Heart left ventricle (tissue), 13 donors: ENCODE measurements at regions not wholly inside any gene's neighbourhood (a gene's known extent, or its start where the extent isn't known, plus 50 kb on each side); places are given as distances from the start of the nearest gene placed in this dataset.

Source experiments
- POLR2A ChIP-seq, 2 donors: fragments of 450-650 bp; IDR thresholded peaks; one replicate each; pipeline ENCODE4 v1.6.1; 2017; ENCODE audit warnings: antibody characterized with exemption in 2 of 2, mild to moderate bottlenecking in 2 of 2, moderate library complexity in 2 of 2
- TF ChIP-seq, protein P1 (sequence below), 12 donors: fragments of 200-600 bp; sonication (generic) in 4 of 12; IDR thresholded peaks; one replicate each; pipeline versions ENCODE4 v1.5.0 to v1.8.0; 2018 to 2022; ENCODE audit warnings: antibody characterized with exemption in 12 of 12, mild to moderate bottlenecking in 5 of 12
- donor health status: ischemic (EF 13 %, LVEDD 7.1; RV severe dilation, severe dysfunction).
- donor health status: DM: no; HTN: yes; CAD: no.
- donor health status: DM: no; HTN: no; CAD: no.
- donor health status: ischemic (EF 25% LVEDD 6.9; RV normal size, moderate dysfunction).
- donor health status: ischemic (EF 25% LVEDD 5.7; RV mildly dilated, moderate dysfunction).
- donor health status: ischemic (EF 35%, LVEDD 5.7; RV mildly dilated, moderate dysfunction).
- donor health status: nonischemic (EF 11% LVEDD 7.7; RV severe dilation, severe dysfunction).
- donor health status: DM: yes; HTN: yes; CAD: no.
- donor health status: PGD.
- donor health status: ischemic (EF 29% LVEDD 5.4; RV normal size, mild dysfunction).
- donor health status: nonischemic (EF 23%, LVEDD 6.1; RV moderate dilation, normal function).

DNA sequence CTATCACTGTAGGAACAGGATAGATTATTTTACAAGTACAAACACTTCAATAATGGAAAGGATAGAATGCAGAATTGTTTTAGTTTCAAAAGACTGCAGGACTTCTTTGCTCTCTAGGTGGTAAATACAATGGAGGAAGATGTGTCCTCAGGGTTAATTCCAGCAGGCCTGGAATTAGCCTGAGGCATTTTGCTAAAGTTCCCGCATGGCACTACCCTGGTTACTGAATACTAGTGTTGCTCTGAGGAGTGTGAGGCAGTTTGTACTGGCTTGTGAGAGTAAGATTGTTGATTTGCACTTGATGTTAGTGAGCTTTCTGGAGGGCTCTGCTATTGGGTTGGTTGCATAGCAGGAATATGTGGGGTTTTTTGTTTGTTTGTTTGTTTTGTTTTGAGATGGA, 61.4 kb downstream of the FASLG start:
- TF ChIP-seq, protein P1, sequence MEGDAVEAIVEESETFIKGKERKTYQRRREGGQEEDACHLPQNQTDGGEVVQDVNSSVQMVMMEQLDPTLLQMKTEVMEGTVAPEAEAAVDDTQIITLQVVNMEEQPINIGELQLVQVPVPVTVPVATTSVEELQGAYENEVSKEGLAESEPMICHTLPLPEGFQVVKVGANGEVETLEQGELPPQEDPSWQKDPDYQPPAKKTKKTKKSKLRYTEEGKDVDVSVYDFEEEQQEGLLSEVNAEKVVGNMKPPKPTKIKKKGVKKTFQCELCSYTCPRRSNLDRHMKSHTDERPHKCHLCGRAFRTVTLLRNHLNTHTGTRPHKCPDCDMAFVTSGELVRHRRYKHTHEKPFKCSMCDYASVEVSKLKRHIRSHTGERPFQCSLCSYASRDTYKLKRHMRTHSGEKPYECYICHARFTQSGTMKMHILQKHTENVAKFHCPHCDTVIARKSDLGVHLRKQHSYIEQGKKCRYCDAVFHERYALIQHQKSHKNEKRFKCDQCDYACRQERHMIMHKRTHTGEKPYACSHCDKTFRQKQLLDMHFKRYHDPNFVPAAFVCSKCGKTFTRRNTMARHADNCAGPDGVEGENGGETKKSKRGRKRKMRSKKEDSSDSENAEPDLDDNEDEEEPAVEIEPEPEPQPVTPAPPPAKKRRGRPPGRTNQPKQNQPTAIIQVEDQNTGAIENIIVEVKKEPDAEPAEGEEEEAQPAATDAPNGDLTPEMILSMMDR (IDR thresholded peaks at IDR 0.05): no peak
- no peak for TF ChIP-seq POLR2A (IDR thresholded peaks at IDR 0.05)
